Transverse colon (tissue), 4 donors: ENCODE measurements at regions not wholly inside any gene's neighbourhood (a gene's known extent, or its start where the extent isn't known, plus 50 kb on each side); places are given as distances from the start of the nearest gene placed in this dataset.

ENCODE experiments used
- CTCF ChIP-seq, 5 experiments: fragments of 200-600 bp in 3 of 5; fragments of 450-650 bp in 2 of 5; sonication (generic) in 3 of 5; IDR thresholded peaks; 1 replicate in 2 of 5; 2 replicates in 3 of 5; pipeline ENCODE4 v1.5.1; 2016 to 2017; ENCODE audit warnings: antibody characterized with exemption in 5 of 5, inconsistent platforms in 3 of 5, mild to moderate bottlenecking in 2 of 5, moderate library complexity in 1 of 5
- EP300 ChIP-seq: sonication (generic); formaldehyde crosslinking; IDR thresholded peaks from one replicate; pipeline ENCODE4 v1.6.1; 2017; ENCODE audit warnings: antibody characterized with exemption, low read depth
- POLR2A ChIP-seq: fragments of 450-650 bp; IDR thresholded peaks from one replicate; pipeline ENCODE4 v1.6.1; 2016; ENCODE audit warnings: antibody characterized with exemption, mild to moderate bottlenecking, moderate library complexity
- POLR2AphosphoS5 ChIP-seq, 3 donors: sonication (generic); formaldehyde crosslinking; IDR thresholded peaks; one replicate each; pipeline ENCODE4 v1.6.1; 2016; ENCODE audit warnings: antibody characterized with exemption in 3 of 3

DNA sequence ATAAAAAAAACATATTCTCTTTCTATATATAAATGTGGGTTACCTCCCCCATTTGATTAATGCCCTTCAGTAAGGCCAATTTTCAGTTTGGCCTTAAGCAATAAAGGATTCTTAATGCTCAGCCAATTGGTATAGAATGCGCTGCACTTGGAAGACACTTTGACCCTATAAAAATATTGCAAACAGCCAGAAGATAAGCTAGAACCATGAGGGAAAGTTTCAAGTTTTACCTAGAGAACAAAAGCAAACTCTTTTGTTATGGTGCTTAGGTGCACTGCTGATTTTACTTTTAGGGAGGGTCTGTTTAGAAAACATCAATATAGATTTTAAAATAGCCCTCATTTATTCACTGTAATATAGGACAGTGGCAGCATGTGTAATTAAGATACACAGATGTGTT is 251.6 kb upstream of the SLC16A7 start:
- no peak for TF ChIP-seq POLR2A
- TF ChIP-seq CTCF (IDR thresholded peaks at IDR 0.05): no peak
- no peak for TF ChIP-seq POLR2AphosphoS5 (IDR thresholded peaks at IDR 0.05)
- TF ChIP-seq EP300: no peak
